GM12873 (cell line): ENCODE measurements at regions not wholly inside any gene's neighbourhood (a gene's known extent, or its start where the extent isn't known, plus 50 kb on each side); places are given as distances from the start of the nearest gene placed in this dataset.

ENCODE experiments used
- CTCF ChIP-seq: IDR thresholded peaks from 2 replicates; pipeline ENCODE4 v1.5.1; 2012; ENCODE audit warnings: low read depth, mild to moderate bottlenecking, moderate library complexity, low read length, control low read depth; ENCODE audit not compliant: insufficient read depth; ENCODE audit errors: missing control alignments

- TF ChIP-seq CTCF = no peak
These were observed 50.4 kb upstream of the CIBAR2 start for GRCh38 chr16:85162478-85163277.

GRCh38 chr16:85163278-85164112 lies 51.2 kb upstream of the CIBAR2 start:
- TF ChIP-seq CTCF = no peak

- no peak for TF ChIP-seq CTCF
These were observed 52.2 kb upstream of the CIBAR2 start for GRCh38 chr16:85164431-85164830.

GRCh38 chr16:85164838-85165516 lies 52.7 kb upstream of the CIBAR2 start:
- TF ChIP-seq CTCF = no peak

GRCh38 chr16:85165781-85166180 lies 53.5 kb upstream of the CIBAR2 start:
- no peak for TF ChIP-seq CTCF

- TF ChIP-seq CTCF = no peak
These were observed 54.0 kb upstream of the CIBAR2 start for GRCh38 chr16:85166281-85166680.
